ENCODE measurements at regions not wholly inside any gene's neighbourhood (a gene's known extent, or its start where the extent isn't known, plus 50 kb on each side); places are given as distances from the start of the nearest gene placed in this dataset.

DNA sequence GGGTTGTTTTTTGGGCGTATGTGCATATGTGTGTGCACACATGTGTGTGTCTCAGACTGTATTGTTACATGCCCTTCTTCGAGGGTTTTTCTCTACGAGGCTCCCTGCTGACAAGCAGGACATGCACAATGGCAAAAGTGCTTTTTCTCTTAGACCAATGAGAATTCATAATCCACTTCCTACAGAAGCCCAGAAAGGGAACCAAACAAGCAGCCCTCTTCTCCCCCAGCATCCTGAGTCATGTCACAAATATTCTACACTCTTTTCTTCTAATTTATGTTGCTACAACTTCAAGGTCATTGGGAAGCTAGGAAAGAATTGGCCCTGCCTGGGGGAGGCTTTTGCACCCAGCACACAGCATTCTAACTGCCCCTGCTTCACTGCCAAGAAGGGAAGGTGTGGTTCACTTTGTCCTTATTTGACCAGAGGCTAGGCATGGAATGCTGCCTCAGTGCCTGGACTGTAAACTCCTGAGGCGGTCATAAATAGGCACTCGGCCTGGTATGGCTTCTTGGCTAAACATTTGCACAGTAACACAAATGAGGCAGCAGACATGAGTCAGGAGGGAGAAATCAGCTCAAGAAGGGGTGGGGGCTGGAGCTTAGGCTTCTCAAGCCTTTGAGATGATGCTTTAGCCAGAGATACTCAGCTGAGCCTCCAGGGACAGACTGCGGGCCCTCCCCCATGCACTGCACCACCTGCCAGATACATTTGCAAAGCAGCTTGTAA, 92.7 kb upstream of the KLF7 start:
- TF ChIP-seq, protein P1, sequence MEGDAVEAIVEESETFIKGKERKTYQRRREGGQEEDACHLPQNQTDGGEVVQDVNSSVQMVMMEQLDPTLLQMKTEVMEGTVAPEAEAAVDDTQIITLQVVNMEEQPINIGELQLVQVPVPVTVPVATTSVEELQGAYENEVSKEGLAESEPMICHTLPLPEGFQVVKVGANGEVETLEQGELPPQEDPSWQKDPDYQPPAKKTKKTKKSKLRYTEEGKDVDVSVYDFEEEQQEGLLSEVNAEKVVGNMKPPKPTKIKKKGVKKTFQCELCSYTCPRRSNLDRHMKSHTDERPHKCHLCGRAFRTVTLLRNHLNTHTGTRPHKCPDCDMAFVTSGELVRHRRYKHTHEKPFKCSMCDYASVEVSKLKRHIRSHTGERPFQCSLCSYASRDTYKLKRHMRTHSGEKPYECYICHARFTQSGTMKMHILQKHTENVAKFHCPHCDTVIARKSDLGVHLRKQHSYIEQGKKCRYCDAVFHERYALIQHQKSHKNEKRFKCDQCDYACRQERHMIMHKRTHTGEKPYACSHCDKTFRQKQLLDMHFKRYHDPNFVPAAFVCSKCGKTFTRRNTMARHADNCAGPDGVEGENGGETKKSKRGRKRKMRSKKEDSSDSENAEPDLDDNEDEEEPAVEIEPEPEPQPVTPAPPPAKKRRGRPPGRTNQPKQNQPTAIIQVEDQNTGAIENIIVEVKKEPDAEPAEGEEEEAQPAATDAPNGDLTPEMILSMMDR (IDR thresholded peaks at IDR 0.05; ENCODE audit: unreplicated experiment) = no peak
- Mint-ChIP-seq H3K27me3 (ENCODE audit: unreplicated experiment) (peaks cover 3% of the 10 kb centered on the region), H3K36me3 (ENCODE audit: low read depth, unreplicated experiment) (no peaks in the 10 kb centered on the region), H3K27ac (ENCODE audit: unreplicated experiment) (no peak overlapping the region), H3K9me3 (ENCODE audit: unreplicated experiment) (no peaks in the 10 kb centered on the region), H3K4me3 (ENCODE audit: unreplicated experiment) (no peak overlapping the region), H3K4me1 (ENCODE audit: unreplicated experiment) (peaks cover 39% of the 10 kb centered on the region)
- DNase-seq (ENCODE audit: low spot score) = no peak

DNA sequence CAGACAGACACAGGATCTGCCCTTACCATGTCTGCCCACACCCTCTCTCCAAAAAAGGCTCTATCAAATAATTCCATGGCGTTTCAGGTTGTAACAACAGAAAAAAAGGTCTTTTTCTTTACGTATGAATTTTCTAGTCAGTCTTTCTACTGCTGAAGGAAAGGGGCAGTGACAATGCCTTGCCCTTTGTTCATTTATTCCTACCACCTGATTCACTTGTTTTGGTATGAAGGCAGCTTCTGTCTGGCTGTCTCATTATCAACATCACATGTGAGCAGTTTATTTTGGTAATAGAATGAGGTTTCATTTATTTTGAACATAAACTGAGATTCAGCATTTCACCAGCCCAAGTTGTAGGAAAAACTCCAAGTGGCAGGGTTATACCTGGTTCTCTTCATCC, 94.3 kb upstream of the KLF7 start:
- TF ChIP-seq, protein P1 (IDR thresholded peaks at IDR 0.05; ENCODE audit: unreplicated experiment) = no peak
- no peak for DNase-seq (ENCODE audit: low spot score)
- Mint-ChIP-seq H3K27ac (ENCODE audit: unreplicated experiment) (no peak overlapping the region), H3K27me3 (ENCODE audit: unreplicated experiment) (peaks cover 3% of the 10 kb centered on the region), H3K4me3 (ENCODE audit: unreplicated experiment) (no peak overlapping the region), H3K36me3 (ENCODE audit: low read depth, unreplicated experiment) (no peaks in the 10 kb centered on the region), H3K4me1 (ENCODE audit: unreplicated experiment) (peaks cover 29% of the 10 kb centered on the region), H3K9me3 (ENCODE audit: unreplicated experiment) (no peaks in the 10 kb centered on the region)

DNA sequence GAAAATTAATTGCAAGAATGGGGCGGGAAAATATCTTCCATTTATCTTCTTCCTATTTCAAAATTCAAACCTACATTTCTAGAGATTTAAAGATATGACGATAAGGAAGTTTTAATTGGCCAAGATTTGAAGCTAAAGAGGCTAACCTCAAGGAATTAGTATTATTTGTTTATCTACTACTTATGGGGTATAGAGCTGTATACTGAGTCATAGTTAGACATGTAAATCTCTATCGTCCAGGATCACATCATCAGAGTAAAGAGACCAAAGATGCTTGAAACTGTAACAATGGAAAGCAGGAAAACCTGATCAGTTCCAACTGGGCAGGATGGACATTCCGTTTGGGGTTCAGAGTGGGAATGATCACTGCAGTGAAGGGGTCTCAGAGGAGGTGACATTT, 95.2 kb upstream of the KLF7 start:
- no peak for DNase-seq (ENCODE audit: low spot score)
- Mint-ChIP-seq H3K4me1 (ENCODE audit: unreplicated experiment) (peaks cover 21% of the 10 kb centered on the region), H3K9me3 (ENCODE audit: unreplicated experiment) (no peaks in the 10 kb centered on the region), H3K27me3 (ENCODE audit: unreplicated experiment) (peaks cover 3% of the 10 kb centered on the region), H3K36me3 (ENCODE audit: low read depth, unreplicated experiment) (no peaks in the 10 kb centered on the region), H3K27ac (ENCODE audit: unreplicated experiment) (no peak overlapping the region), H3K4me3 (ENCODE audit: unreplicated experiment) (no peak overlapping the region)
- TF ChIP-seq, protein P1 (IDR thresholded peaks at IDR 0.05; ENCODE audit: unreplicated experiment) = no peak

DNA sequence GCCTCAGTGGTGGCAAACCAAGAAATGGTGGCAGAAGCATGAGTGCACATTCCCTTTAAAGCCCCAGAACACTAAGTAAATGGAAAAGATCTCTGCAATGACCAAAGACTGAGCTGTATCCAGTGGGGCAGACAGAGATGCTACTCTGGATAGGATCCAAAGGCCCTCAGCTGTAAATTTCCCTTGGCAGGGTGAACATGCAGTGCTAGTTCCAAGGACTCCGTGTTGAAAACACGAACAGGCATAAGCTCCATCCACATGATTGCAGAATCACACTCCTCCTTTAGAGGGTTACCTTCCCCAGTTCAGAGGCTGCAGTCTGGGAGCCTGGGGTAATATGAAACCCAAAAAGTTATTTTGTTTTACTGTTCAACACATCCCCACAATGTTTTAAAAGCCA, 98.6 kb upstream of the KLF7 start:
- Mint-ChIP-seq H3K4me3 (ENCODE audit: unreplicated experiment) (no peak overlapping the region), H3K9me3 (ENCODE audit: unreplicated experiment) (no peaks in the 10 kb centered on the region), H3K27ac (ENCODE audit: unreplicated experiment) (no peak overlapping the region), H3K36me3 (ENCODE audit: low read depth, unreplicated experiment) (no peaks in the 10 kb centered on the region), H3K27me3 (ENCODE audit: unreplicated experiment) (peaks cover 3% of the 10 kb centered on the region), H3K4me1 (ENCODE audit: unreplicated experiment) (peaks cover 8% of the 10 kb centered on the region)
- no peak for DNase-seq (ENCODE audit: low spot score)
- TF ChIP-seq, protein P1 (IDR thresholded peaks at IDR 0.05; ENCODE audit: unreplicated experiment) = no peak

DNA sequence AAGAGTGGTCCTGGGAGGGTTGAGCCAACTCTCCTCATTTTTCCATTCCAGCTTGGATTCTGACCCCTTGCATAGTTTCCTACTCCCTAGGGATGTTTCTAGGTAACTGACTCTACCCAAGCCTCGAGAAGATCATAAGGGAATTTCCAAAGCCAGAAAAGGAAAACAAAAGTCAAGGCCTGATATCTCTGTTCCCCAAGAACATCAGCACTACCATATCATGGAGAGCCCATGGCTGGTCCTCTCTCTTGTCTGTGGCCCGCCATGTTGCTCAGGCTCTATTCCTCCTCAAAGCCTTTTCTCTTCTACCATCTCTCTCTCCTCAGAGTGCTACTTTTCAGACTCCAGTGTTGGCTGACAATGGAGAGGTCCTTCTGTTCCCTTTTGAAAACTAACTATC, 99.6 kb upstream of the KLF7 start:
- peaks cover 3% of the 10 kb centered on the region for H3K27me3 Mint-ChIP-seq (ENCODE audit: unreplicated experiment)
- H3K4me3 Mint-ChIP-seq (ENCODE audit: unreplicated experiment) = no peak overlapping the region
- H3K4me1 Mint-ChIP-seq (ENCODE audit: unreplicated experiment) = peaks cover 8% of the 10 kb centered on the region
- no peaks in the 10 kb centered on the region for H3K36me3 Mint-ChIP-seq (ENCODE audit: low read depth, unreplicated experiment)
- H3K9me3 Mint-ChIP-seq (ENCODE audit: unreplicated experiment) = no peaks in the 10 kb centered on the region
- DNase-seq (ENCODE audit: low spot score) = no peak
- TF ChIP-seq, protein P1 (IDR thresholded peaks at IDR 0.05; ENCODE audit: unreplicated experiment) = no peak
- H3K27ac Mint-ChIP-seq (ENCODE audit: unreplicated experiment) = no peak overlapping the region
